ENCODE measurements at regions not wholly inside any gene's neighbourhood (a gene's known extent, or its start where the extent isn't known, plus 50 kb on each side); places are given as distances from the start of the nearest gene placed in this dataset.

DNA sequence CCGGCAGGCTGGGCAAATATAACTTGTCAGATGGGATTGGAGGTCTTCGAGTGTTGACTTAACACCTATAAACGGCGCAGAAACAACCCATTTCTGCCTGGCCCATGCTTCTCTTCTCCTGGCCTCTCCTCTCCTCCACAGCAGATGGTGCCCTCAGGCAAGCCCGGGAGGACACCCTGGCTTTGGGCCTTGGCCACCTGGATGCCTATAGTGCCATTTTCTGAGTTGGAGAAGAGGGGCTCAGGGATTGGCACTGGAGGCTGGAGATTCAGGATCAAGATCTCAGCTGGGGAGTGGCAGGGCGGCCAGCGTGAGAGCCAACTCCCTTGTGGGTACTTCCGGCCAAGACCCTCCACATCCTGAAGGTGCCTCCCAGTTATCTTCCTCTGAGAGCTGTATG, 211.9 kb upstream of the PMEPA1 start:
- TF ChIP-seq, protein P1, sequence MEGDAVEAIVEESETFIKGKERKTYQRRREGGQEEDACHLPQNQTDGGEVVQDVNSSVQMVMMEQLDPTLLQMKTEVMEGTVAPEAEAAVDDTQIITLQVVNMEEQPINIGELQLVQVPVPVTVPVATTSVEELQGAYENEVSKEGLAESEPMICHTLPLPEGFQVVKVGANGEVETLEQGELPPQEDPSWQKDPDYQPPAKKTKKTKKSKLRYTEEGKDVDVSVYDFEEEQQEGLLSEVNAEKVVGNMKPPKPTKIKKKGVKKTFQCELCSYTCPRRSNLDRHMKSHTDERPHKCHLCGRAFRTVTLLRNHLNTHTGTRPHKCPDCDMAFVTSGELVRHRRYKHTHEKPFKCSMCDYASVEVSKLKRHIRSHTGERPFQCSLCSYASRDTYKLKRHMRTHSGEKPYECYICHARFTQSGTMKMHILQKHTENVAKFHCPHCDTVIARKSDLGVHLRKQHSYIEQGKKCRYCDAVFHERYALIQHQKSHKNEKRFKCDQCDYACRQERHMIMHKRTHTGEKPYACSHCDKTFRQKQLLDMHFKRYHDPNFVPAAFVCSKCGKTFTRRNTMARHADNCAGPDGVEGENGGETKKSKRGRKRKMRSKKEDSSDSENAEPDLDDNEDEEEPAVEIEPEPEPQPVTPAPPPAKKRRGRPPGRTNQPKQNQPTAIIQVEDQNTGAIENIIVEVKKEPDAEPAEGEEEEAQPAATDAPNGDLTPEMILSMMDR (IDR thresholded peaks at IDR 0.05) = no peak
- TF ChIP-seq EP300 (IDR thresholded peaks at IDR 0.05) = no peak
